Bronchial epithelial cell (primary cell): ENCODE measurements at regions not wholly inside any gene's neighbourhood (a gene's known extent, or its start where the extent isn't known, plus 50 kb on each side); places are given as distances from the start of the nearest gene placed in this dataset.

Experiments
- DNase-seq: peaks from one replicate; pipeline ENCODE4 v3.0.0-alpha.2; 2010; ENCODE audit warnings: low read depth
- FAIRE-seq: peaks from 2 replicates; lab custom pipeline; 2011; peaks lifted over from hg19 to GRCh38; lab: Jason Lieb, UNC
- H3K27me3 ChIP-seq: 2 replicates; pipeline ENCODE4 v1.5.1; 2011; ENCODE audit warnings: low read length; ENCODE audit not compliant: control insufficient read depth, insufficient read depth
- H3K36me3 ChIP-seq: 2 replicates; pipeline ENCODE4 v1.5.1; 2011; ENCODE audit warnings: low read length; ENCODE audit not compliant: control insufficient read depth, insufficient read depth
- H3K4me3 ChIP-seq: 2 replicates; pipeline ENCODE4 v1.5.1; 2011; ENCODE audit warnings: mild to moderate bottlenecking, low read depth, low read length, control low read depth
- TF ChIP-seq, protein P1 (sequence below): IDR thresholded peaks from 2 replicates; pipeline ENCODE4 v1.5.1; 2011; ENCODE audit warnings: mild to moderate bottlenecking, moderate library complexity, low read length, control low read depth, inconsistent platforms; ENCODE audit not compliant: insufficient read depth, severe bottlenecking

DNA sequence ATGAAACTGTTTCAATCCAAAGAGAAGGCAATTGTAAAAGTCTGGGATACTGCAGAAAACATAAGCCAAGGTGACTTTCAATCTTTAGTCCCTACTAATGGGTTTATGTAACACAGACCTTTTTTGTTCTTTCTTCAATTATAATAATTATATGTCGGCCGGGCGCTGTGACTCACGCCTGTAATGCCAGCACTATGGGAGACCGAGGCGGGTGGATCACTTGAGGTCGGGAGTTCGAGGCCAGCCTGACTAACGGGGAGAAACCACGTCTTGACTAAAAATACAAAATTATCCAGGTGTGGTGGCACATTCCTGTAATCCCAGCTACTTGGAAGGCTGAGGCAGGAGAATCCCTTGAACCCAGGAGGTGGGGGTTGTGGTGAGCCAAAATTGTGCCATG, 489.8 kb upstream of the CTSO start:
- H3K4me3 ChIP-seq: no peak overlapping the region
- no peak for FAIRE-seq
- no peak for DNase-seq

DNA sequence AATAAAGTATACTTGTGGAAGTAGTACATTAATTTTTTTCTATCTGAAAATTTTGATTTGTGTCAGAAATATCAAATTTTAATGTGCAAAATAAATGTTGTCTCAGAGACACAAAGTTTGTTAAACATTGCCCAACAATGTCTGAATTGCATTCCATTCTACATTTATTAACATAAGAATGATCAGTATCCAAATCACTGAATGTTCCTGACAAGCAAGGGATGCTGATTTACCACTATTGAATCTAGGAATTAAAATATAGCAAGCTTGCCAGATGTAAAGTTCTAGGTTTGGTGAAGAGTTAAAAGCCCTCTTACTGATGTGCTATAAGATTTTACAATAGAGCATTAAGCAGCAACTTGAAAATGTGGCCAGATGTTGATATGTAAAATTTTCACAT, 489.2 kb upstream of the CTSO start:
- FAIRE-seq (no peak), DNase-seq (no peak)
- Histone ChIP-seq H3K27me3 (no peaks in the 10 kb centered on the region), H3K36me3 (no peaks in the 10 kb centered on the region), H3K4me3 (no peak overlapping the region)
- TF ChIP-seq, protein P1, sequence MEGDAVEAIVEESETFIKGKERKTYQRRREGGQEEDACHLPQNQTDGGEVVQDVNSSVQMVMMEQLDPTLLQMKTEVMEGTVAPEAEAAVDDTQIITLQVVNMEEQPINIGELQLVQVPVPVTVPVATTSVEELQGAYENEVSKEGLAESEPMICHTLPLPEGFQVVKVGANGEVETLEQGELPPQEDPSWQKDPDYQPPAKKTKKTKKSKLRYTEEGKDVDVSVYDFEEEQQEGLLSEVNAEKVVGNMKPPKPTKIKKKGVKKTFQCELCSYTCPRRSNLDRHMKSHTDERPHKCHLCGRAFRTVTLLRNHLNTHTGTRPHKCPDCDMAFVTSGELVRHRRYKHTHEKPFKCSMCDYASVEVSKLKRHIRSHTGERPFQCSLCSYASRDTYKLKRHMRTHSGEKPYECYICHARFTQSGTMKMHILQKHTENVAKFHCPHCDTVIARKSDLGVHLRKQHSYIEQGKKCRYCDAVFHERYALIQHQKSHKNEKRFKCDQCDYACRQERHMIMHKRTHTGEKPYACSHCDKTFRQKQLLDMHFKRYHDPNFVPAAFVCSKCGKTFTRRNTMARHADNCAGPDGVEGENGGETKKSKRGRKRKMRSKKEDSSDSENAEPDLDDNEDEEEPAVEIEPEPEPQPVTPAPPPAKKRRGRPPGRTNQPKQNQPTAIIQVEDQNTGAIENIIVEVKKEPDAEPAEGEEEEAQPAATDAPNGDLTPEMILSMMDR: no peak

More for the DNA sequence above, 489.8 kb upstream of the CTSO start:
- Histone ChIP-seq H3K36me3 (no peaks in the 10 kb centered on the region), H3K27me3 (no peaks in the 10 kb centered on the region)
- TF ChIP-seq, protein P1: no peak

DNA sequence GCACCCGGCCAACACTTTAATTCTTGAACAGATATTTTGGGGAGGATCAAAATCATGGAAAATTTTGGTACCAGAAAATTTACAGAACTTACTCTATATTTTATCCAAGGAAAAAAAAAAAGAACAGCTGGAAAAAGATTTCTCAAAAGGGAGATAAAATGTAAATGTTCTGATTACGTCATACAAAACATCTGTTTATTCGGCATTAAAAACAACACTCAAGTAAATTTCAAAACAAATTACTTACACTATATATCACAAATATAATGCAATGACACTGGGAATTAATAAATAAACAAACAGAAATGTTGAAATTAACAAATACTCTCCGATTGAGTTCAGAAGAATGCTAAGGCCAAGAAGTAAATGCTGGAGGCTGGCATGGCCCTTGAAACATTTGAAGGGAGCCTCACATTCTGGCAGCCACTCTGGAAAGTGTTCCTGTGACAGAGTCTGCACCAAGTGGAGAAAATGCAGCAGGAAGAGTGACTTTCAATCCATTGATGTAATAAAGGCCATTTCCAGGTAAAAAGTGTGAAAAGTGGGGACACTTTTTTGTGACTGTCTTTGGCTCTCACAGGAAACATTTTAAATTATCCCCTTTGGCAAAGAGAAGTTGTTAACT, 486.0 kb upstream of the CTSO start:
- DNase-seq: no peak
- Histone ChIP-seq H3K4me3 (no peak overlapping the region), H3K36me3 (no peaks in the 10 kb centered on the region), H3K27me3 (no peaks in the 10 kb centered on the region)
- FAIRE-seq: no peak
- TF ChIP-seq, protein P1: no peak

DNA sequence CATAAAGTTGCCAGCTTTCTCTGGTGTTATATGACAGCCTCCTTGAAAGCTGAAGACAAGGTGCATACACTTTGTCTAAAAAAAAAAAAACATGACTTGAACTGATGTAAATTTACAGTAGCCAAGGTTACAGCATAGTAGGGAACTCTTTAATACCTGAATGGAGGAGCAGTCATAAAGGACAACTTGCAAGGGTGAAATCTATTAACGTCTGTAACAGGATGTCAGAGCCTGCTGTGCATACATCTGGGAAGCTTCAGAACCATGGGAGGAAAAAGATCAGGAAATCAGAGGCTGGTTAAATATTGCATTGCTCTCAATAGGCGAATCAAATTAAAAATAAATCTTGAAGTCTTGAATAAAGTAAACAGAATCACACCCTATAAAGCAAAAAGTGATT, 484.0 kb upstream of the CTSO start:
- Histone ChIP-seq H3K36me3 (no peaks in the 10 kb centered on the region), H3K4me3 (no peak overlapping the region), H3K27me3 (no peaks in the 10 kb centered on the region)
- FAIRE-seq (no peak), DNase-seq (no peak)
- TF ChIP-seq, protein P1: no peak

DNA sequence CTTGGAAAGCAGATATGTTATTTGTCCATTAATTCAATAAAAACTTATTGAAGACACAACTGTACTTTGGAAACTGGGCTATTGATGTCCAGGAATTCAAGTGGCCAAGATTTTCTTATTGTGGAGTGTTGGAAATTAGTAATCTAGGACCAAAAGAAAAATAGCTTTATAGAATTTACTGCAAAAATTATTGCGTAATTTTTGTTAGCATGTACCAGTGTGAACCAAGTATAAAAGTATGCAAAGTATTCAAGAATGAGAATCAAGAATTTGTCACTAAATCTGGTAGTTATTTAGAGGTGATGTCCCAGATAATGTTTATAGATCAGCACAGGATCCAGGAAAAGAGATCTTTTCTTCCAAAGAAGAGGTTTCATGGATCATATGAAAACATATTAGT, 468.9 kb upstream of the CTSO start:
- peak; percentile 3 for DNase-seq

More for the DNA sequence above, 468.9 kb upstream of the CTSO start:
- Histone ChIP-seq H3K4me3 (no peak overlapping the region), H3K36me3 (no peaks in the 10 kb centered on the region), H3K27me3 (no peaks in the 10 kb centered on the region)
- TF ChIP-seq, protein P1: no peak
- FAIRE-seq: no peak
